Stimulated activated CD4-positive, alpha-beta T cell treated with anti-CD3 and anti-CD28 coated beads, TNF-alpha, amount 100 ng/mL, for 1 hour (primary cell): ENCODE measurements at regions not wholly inside any gene's neighbourhood (a gene's known extent, or its start where the extent isn't known, plus 50 kb on each side); places are given as distances from the start of the nearest gene placed in this dataset.
"Not testable (repeated sequence)": the region's sequence is repeated elsewhere in the genome, so short reads cannot be mapped to it uniquely, and the experiment has no call there.

ENCODE experiments used
- DNase-seq, 3 donors: peaks; one replicate each; pipeline ENCODE4 v3.0.0-alpha.2; 2020; ENCODE audit warnings: low read depth in 3 of 3, low spot score in 1 of 3

DNA sequence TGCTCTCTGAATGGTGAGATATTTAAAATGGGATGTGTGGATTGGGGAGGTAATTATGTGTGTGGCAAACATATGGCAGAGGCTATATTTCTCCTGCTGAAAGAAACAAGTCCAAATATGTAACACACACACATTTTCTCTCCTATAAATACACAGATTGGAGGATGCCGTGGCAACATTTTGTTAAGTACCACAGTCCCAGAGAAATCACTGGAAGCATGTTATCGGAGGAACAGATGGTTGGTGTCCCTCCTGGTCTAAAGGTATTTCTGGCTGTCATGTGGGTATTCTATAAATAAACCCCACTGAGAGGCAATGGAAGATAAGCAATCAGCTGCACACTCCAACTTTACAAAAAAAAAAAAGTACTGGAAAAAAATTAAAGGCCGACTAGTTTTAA lies 528.3 kb upstream of the BOD1L1 start:
- no peak for DNase-seq

DNA sequence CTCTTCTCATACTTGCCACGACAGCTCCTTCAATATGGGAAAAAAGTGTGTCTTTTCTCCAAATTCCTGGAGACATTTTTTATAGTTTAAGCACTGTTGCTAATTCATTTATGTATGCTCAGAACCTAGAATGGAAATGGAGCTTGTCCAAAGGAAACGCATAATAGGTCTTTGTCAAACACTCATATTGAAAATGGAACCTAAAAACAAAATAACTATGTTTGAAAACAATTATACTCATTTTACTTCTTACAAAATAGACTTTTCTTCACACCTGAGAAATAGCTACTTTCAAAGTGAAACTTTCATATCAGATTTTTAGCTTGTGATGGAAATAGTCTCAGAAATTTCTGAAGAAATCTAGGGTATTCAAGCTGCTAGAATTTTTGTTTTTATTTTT lies 529.7 kb upstream of the BOD1L1 start:
- DNase-seq = no peak

DNA sequence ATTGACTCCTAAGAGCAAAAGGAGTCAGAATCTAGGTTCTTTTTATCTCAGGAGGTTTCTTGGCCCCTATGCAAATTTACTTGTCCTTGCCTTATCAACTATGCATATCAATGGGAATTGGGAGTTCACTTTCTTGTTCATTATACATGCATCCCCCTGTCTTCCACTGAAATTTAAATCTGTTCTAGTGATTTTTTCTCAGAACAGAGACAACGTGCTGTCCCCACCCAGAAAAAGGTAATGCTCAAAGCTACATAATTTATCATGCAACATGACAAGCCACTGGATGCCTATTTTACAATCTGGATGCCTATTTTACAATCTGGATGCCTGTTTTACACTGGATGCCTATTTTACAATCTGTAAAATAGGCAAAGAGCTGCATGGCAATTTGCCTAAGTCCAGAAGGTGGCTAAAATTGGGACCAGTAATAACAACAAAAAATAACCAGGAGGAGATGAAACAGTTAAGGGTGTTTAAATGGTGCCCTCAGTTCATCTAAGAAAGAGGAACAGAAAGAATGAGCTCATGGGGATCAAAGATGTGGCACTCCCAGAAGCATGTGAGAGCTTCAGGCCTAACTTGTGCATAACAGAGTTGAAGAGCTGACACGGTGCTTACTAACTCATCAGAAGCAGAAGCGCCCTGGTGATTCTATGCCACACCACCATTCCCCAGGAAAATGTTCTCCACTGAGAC lies 537.8 kb upstream of the BOD1L1 start:
- DNase-seq = no peak

DNA sequence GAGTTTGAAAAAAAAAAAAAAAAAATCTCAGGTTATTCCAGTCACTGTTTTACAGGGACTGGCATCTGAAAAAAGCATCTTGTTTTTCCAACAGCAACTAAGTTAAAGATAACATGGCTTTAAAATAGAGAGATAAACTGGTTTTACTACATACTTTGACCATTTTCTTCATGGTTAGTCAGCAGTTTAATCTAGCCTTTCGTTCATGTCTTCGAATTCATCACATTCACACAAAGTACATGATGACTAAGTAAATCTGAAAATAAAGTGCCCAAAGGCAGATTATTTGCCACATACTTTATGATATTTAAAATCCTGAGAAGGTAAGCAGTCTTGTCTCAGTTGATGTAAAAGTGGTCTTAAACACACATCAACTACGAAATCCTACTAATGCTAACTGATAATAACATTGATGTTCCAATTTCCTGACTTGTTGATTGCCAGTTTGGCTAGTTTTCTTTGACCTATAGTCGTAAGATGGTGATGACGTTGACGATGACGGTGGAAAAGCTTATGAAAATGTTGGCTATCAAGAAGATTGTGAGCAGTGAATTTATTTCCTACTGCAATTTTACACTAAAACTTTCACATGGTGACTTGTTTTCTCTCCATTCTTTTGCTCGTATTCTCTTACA lies 540.5 kb upstream of the BOD1L1 start:
- no peak for DNase-seq

DNA sequence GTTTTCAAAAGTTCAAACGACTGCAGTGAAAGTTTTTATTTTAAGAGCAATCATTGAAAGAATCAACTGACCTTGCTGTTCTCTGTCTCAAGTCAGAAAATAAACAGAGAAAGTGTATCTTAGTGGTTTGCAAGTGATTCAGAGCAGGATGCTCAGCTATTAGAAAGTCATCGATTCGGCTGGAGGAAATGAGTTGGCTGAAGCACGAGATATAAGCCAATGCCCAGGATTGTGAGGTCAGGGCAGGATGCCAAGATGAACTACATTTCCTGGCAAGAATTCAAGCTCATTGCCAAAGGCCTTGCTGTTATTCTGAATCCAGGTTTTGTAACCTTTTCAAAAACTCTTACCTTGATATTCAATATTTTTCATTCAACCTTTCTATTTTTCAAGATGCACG lies 541.4 kb upstream of the BOD1L1 start:
- no peak for DNase-seq

DNA sequence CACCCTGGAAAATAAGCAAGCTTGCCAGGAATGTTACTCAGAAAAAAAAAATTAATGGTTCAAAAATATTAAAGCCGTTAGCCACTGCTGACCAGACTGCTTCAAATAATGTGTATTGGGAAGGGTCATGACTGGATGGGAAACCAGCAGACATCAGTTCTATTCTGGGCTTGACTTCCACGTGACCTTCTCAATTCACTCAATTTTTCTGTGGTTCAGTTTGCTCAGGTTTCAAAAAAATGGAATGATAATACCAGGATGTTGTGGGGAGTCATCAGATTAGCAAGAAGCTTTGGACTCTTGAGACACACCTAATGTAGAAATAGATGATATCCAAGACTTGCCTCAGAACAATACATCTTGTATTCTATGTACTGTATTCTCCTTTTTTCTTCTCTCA lies 541.9 kb upstream of the BOD1L1 start:
- no peak for DNase-seq

DNA sequence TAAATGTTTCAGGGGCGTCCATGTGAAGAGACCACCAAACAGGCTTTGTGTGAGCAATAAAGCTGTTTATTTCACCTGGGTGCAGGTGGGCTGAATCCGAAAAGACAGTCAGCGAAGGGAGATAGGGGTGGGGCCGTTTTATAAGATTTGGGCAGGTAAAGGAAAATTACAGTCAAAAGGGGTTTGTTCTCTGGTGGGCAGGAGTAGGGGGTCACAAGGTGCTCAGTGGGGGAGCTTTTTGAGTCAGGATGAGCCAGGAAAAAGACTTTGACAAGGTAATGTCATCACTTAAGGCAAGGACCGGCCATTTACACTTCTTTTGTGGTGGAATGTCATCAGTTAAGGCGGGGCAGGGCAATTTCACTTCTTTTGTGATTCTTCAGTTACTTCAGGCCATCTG lies 542.4 kb upstream of the BOD1L1 start:
- not testable (repeated sequence) for DNase-seq

DNA sequence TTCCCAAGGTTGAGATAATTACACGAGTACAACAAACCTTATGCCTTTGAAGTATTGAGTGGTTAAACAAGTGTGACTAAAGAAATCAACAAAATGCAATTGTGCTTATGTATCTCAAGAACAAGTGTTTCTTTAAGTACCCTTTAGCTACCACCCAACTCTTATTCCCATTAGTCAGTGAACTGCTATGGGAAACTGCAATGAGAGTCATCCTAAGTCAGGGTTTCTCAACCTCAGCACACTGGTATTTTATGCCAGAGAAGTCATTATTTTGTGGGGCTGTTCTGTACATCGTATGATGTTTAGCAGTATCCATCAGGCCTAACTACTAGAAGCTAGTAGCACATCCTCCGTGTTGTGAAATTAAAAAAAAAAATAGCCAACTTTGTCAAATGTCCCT lies 549.1 kb upstream of the BOD1L1 start:
- no peak for DNase-seq

DNA sequence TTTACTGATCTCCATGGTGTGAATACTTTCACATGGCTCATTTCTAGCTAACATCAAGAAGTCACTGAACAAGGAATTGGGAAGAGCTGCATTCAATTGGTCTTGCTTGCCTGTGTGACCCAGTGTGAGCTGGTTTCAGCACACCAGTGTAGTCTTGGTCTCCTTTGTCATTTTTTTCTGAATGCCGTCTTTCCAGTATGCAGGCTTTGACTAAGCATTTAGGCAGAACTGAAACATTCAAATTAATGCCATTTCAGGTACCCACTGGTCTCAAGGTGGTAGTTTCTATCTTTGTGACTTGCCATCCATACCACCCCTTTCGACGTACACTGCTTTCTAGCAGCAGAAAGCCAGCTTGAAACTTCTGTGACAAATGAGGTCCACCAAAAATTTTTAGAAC lies 550.5 kb upstream of the BOD1L1 start:
- no peak for DNase-seq

DNA sequence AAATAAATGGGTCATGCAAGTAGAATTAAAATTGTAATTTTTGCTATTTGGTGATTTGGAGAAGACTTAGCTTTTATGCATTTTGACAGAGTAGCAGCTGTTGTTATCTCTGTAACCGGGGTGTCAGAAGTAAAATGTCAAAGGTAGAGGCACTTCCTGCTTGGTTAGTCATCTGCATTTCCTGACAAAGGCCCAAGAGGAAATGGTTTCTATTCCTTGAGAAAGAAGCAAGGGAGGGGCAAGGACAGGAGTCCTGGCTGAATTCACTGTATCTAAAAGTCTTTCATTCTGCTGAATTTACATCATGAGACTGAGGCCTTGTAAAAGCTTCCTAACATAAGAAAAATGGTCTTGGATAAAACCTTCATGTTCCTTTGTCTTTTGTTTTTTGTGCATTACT lies 550.9 kb upstream of the BOD1L1 start:
- no peak for DNase-seq

DNA sequence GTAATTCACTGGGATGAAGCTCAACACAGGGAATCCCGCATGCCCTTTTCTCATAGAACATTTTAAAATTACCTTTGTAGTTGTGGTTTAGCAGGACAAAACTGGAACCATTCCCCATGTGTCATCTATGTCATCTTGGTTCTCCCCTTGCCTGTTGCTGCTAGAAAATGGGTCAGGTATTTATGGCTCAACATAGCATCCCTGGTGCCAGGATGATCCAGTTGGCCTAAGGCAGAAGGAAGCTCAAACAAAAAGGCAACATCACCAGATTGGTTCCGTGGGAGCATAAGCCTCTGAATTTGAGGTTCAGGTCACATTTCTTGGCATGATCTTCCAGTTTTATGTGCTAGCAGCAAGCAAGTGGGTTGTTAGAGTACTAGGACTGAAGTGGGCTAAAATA lies 552.6 kb upstream of the BOD1L1 start:
- no peak for DNase-seq

DNA sequence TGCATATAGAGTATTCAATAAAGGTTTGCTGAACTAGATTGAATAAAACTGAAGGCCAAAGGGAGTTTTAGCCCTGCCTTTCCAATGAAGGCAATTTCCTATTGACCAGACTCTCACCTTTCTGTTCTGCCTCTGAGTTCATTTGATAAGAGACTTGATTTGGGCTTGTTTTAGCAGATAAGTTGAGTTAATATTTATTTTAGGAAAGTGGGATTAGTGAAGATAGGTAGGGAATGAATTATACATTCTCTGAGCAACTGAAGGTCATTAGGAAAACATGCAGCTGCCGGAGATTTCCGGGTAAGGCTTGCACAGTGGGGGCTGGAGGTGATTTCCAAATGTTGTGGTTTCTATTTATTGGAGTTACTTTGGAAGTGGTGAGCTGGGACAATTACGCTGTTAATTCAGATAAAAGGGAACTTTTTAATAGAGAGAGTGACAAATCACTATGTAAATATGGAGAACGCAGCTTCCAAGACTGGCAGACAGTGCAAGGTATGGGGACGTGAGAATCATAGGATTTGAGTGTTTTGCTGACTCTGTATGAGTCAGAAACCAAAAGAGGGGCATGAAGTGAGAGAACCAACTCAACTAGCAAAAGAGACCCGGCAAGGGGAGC lies 553.6 kb upstream of the BOD1L1 start:
- DNase-seq = no peak

DNA sequence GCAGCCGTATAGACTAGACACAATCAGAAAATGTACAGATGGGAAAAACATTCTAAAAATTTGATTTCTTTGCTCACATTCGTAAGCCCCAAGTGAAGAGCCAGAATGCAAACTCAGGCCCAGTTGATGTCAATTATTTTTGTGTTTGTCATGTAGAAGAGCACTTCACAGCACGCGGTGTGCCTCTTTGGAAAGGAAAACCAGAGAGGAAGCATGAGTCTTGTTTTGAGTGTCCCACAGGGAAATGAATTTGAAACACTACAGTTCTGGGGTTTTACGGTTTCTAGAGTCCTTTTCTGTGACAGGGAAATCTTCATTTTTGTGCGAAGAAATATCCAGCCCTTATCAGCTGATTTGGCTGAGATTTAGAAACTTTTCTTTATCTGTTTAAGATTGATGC lies 554.6 kb upstream of the BOD1L1 start:
- no peak for DNase-seq

DNA sequence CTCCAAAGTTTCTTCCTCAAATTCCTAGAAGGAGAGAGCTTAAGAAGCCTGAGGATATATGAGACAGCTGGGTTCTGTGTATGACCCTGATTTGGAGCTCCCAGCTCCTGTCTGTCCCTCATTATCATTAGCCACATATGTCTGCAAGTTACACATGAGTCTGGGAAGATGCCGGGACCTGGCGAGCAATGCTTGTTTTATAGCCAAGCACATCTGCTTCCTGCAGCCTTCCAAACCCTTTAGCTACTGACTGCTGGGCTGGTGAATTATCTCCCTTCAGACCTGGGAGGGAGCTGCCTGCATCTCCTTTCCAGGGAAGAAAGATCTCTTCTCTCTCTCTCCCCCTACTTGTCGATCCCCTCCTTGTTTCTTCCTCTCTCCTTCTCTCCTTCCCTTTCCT lies 556.7 kb upstream of the BOD1L1 start:
- no peak for DNase-seq

DNA sequence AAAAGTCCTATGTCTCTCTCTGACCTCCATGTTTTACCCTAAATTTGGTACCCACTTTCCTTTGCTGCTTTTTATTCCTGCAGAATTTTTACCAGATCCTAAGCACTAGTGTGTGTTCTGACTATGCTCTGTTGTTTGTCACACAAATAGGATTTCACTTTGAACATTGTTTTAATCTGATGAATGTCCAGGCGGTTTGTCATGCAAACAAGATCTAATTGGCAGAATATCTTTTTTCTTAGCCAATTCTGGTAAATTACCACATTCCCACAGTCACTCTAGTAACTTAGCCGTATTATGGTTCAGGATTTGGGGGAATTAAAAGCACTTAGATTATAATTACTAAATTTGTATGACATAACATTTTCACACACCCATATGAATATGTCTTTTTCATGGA lies 557.2 kb upstream of the BOD1L1 start:
- no peak for DNase-seq

DNA sequence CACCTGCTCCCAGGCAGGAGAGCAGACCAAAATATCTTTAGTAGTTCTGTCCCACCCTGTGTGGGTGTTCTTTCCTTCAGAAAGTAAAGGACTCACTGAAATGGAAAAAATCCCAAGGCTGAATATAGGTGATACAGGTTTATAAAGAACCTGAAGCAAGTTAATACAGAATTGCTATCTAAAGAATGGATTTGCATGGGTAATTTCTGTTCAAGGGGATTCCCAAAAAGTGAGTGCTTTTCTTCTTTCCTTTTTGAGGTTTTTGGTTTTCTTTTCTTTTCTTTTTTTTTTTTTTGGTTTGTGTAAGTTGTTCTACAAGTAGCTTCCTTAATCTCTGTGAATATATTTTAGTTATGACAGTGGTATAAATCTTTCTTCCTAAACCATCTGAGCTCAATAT lies 560.7 kb upstream of the BOD1L1 start:
- no peak for DNase-seq

DNA sequence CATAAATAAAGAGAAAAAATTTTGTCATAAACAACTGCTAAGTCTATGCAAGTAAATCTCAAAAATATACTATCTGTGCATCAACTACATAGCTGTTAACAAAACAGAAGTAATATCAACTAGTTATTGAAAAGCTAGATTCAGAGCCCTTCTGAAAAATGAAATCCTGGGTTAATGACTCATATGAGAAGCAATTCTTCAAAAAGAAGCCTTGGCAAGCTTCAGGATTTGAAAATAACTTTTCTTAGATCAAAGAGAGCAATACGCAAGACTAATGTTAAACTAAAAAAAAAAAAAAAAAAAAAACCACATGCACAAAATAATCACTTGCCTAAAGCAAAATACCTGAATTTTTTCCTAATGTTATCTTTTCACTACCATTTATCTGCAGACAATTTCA lies 566.1 kb upstream of the BOD1L1 start:
- no peak for DNase-seq

DNA sequence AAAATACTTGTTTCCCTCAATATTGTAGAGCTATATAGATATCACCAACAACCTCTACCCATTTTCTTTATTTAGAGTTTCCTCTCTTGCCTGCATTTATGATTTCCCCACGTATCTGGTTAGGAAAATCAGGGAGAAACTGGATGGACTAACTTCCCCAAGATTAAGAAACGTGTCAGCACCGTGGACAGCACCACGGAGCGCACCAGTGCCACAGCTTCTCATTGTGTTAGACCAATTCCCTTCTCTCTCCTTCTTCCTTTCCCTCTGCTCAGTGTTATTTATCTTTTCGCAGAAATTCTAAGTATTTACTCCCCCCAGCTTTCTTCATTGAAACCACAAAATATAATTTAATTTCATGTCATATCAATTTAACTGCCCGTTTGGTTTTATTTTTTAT lies 568.6 kb upstream of the BOD1L1 start:
- DNase-seq = no peak

DNA sequence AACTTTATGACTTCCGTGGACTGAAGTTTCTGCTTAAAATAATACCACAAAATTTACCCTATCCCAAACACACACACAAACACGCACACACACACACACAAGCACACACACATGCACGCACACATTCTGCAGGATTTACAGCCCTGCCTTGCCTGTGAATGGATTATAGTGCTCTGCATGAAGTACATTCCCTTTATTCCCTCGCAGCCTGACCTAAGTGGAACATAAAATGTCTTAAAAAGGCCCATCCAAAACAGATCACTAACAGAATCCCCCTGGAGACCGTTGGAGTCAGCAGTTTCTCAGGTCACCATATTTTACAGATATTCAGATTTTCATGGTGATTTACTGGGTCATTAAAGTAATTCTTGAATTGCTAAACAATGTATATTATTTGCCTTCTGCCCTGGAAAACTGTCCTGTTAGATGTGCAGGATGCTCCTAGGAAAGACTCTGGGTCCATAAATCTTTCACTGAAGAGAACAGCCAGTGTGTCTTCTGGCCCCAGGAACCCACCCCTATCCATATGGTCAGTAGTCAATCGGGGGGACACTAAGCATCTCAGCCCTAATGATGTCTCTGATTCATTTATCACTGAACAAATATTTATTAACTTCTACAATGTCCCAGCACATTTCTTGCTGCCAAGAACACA lies 587.7 kb upstream of the BOD1L1 start:
- DNase-seq = no peak

DNA sequence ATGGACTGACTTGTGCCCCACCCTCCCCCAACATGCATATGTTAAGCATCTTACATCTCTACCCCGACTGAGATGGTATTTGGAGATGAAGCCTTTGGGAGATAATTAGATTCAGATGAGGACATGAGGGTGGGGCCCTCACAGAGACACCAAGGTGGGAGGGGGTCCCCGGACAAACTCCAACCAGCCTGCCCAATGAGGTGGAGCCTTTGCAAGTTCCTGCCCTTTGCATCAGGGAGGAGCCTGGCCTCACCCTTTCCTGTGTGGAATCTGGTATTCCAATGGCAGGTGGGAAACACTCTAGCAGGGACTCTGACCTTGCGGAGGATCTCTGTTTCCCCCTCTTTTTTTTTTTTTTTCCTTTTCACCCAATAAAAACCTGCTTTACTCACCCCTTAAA lies 589.9 kb upstream of the BOD1L1 start:
- no peak for DNase-seq

DNA sequence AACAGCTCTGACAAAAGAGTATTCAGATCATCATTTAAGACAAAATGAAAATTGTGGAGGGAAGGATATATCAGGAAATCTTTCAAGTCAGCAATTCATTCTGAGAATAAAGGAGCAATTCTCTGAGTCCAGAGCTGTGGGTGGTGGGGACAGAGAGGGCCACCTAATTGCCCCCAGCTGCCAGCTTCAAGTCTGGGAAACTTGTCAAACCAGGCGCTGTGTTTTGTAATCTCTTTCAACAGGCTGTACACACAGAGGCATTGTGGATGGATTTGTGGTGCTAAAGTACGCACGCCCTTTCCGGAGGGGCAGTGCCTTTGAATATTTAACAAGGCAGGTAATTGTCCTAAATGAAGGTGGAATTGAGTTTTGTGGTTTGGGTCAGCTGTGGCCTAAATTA lies 591.1 kb upstream of the BOD1L1 start:
- DNase-seq = no peak

DNA sequence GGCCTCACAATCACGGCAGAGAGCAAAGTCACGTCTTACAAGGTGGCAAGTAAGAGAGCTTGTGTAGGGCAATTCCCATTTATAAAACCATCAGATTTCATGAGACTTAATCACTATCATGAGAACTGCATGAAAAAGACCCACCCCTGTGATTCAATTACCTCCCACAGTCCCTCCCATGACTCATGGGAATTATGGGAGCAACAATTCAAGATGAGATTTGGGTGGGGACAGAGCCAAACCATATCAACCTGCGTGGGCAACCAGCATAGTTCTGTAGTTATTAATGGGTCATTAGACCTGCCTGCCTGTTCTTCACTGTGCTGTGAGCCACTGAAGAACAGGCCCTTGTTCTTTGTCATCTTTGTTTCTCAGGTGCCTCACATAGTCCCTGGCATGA lies 593.7 kb upstream of the BOD1L1 start:
- no peak for DNase-seq
